Chondrocyte (in vitro differentiated cells): ENCODE measurements at regions not wholly inside any gene's neighbourhood (a gene's known extent, or its start where the extent isn't known, plus 50 kb on each side); places are given as distances from the start of the nearest gene placed in this dataset.

Source experiments
- DNase-seq: peaks from one replicate; pipeline ENCODE4 v3.0.0; 2021; ENCODE audit warnings: mixed read lengths, low spot score
- H3K27ac Mint-ChIP-seq: one replicate; pipeline ENCODE4 v1.8.0; 2021; ENCODE audit warnings: mild to moderate bottlenecking, moderate library complexity, mixed read lengths; ENCODE audit not compliant: unreplicated experiment
- H3K27me3 Mint-ChIP-seq: 2 replicates; pipeline ENCODE4 v1.8.0; 2021; ENCODE audit warnings: low read depth, mixed read lengths
- H3K36me3 Mint-ChIP-seq: 2 replicates; pipeline ENCODE4 v1.8.0; 2021; ENCODE audit warnings: low read depth, mixed read lengths
- H3K4me1 Mint-ChIP-seq: 2 replicates; pipeline ENCODE4 v1.8.0; 2021; ENCODE audit warnings: low read depth, mild to moderate bottlenecking, mixed read lengths
- H3K4me3 Mint-ChIP-seq: one replicate; pipeline ENCODE4 v1.8.0; 2021; ENCODE audit warnings: mild to moderate bottlenecking, moderate library complexity, mixed read lengths; ENCODE audit not compliant: unreplicated experiment
- H3K9me3 Mint-ChIP-seq: 2 replicates; pipeline ENCODE4 v1.8.0; 2021; ENCODE audit warnings: low read depth, mixed read lengths
- CTCF ChIP-seq: fragments of 200-600 bp; sonication (generic); IDR thresholded peaks from 2 replicates; pipeline ENCODE4 v1.5.0; 2021; ENCODE audit warnings: antibody characterized with exemption, mild to moderate bottlenecking, moderate library complexity

DNA sequence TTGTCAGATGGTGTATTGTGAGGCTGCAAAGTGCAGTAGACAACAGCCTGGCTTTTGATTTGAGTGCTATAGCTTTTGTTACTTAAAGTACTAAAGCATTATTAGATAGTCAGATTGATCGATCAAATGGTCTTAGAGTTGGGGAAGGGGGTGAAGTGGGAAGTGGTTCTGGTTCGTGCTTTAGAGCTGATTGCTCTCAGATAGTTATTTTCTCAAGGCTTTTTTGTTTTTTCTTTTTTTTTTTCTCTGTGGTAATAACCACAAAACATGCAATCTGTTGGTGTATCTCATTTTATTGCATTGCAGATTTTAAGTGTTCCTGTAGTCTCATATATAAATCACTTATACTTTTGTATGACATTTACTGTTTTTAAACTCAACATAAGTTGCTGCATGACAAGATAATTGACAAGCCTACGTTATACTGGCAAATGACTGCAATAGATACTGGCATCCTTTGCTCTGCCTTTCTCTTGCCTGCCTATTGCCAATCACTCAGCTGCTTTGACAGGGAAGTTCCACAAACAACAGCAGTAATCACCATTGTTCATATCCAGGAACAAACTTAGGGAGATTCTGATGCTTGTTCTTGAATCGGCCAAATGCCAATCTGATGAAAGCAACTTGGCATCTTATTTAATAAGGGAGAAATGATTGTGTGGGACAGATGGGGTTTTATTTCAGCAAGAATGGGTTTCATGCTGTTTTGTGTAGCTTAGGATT, 125.0 kb upstream of the B3GALT2 start:
- H3K4me3 Mint-ChIP-seq, result no peak overlapping the region
- H3K4me1 Mint-ChIP-seq, result no peaks in the 10 kb centered on the region
- H3K27ac Mint-ChIP-seq, result no peak overlapping the region
- no peak for DNase-seq
- no peaks in the 10 kb centered on the region for H3K9me3 Mint-ChIP-seq
- no peaks in the 10 kb centered on the region for H3K27me3 Mint-ChIP-seq
- TF ChIP-seq CTCF, result no peak
- no peaks in the 10 kb centered on the region for H3K36me3 Mint-ChIP-seq

- Mint-ChIP-seq H3K27me3 (no peaks in the 10 kb centered on the region), H3K36me3 (no peaks in the 10 kb centered on the region), H3K9me3 (no peaks in the 10 kb centered on the region), H3K4me1 (peaks cover 3% of the 10 kb centered on the region), H3K4me3 (no peak overlapping the region), H3K27ac (no peak overlapping the region)
- no peak for DNase-seq
- no peak for TF ChIP-seq CTCF
Observed at GRCh38 chr1:193310564-193310963, 124.2 kb upstream of the B3GALT2 start.

DNA sequence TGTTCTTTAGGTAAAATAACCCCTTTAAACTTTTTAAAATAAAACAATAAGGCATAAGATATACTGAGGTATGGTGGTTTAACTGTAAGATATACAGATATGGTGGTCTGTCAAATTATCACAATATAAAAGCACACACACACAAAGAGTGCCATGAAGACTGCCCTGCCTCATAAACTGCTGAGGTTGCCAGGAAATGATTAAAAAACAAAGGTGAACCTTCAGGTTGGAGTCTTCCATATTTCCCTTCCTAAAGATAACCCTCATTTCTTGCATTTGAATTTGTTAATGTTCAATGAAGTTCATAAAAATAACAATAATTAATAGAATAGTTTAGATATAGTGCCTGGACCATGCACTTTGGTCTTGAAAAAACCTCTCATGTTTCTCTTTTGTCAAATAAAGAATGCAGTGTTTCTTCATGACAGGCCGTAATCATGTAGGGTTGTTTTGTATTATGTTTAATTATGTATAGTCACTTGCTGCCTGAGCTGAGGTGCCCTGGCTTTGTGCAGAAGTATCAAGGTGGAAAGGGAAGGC, 123.6 kb upstream of the B3GALT2 start:
- Mint-ChIP-seq H3K27ac (no peak overlapping the region), H3K27me3 (no peaks in the 10 kb centered on the region), H3K4me3 (no peak overlapping the region), H3K4me1 (peaks cover 4% of the 10 kb centered on the region), H3K9me3 (no peaks in the 10 kb centered on the region), H3K36me3 (no peaks in the 10 kb centered on the region)
- DNase-seq, result no peak
- TF ChIP-seq CTCF, result no peak

GRCh38 chr1:193308438-193308837, 122.0 kb upstream of the B3GALT2 start:
- no peak for DNase-seq
- no peak for TF ChIP-seq CTCF
- H3K36me3 Mint-ChIP-seq, result no peaks in the 10 kb centered on the region
- H3K9me3 Mint-ChIP-seq, result no peaks in the 10 kb centered on the region
- H3K4me3 Mint-ChIP-seq, result no peak overlapping the region
- peaks cover 4% of the 10 kb centered on the region for H3K4me1 Mint-ChIP-seq
- no peaks in the 10 kb centered on the region for H3K27me3 Mint-ChIP-seq
- no peak overlapping the region for H3K27ac Mint-ChIP-seq

DNA sequence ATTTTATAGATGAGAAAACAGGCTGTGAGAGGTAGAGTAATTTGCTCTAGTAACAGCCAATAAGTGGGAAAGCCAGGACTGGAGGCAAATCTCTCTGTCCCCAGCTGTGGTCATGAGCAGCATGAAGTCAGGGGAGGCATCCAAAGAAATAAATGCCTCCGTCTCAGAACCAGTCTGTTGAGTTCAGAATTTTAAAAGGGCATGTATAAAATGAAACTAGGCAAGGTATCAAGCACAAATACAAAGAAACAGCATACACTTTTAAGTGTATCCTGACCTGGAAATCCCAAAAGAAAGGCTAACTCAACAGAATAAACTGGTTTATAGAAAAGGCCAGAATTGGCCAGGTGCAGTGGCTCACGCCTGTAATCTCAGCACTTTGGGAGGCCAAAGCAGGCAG, 120.0 kb upstream of the B3GALT2 start:
- no peak for DNase-seq
- no peaks in the 10 kb centered on the region for H3K27me3 Mint-ChIP-seq
- TF ChIP-seq CTCF, result no peak
- peaks cover 4% of the 10 kb centered on the region for H3K4me1 Mint-ChIP-seq
- no peak overlapping the region for H3K4me3 Mint-ChIP-seq
- H3K36me3 Mint-ChIP-seq, result no peaks in the 10 kb centered on the region
- H3K9me3 Mint-ChIP-seq, result peaks cover 2% of the 10 kb centered on the region
- H3K27ac Mint-ChIP-seq, result no peak overlapping the region
